ENCODE measurements at regions not wholly inside any gene's neighbourhood (a gene's known extent, or its start where the extent isn't known, plus 50 kb on each side); places are given as distances from the start of the nearest gene placed in this dataset.

DNA sequence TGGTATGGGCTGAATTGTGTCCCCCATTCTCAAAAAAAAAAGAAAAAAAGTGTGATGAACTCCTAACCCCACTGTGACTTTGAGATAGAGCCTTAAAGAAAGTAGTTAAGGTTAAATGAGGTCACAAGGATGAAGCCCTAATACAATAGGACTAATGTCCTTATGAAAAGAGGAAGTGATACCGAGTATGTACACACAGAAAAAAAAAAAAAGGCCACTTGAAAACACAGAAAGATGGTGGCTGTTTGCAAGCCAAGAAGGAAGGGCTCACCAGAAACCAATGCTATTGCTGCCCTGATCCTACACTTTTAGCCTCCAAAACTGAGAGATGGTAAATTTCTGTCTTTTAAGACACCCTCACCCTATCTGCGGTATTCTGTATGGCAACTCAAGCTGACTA lies 955.6 kb downstream of the PCDH17 start (continued):
- TF ChIP-seq, protein P1, sequence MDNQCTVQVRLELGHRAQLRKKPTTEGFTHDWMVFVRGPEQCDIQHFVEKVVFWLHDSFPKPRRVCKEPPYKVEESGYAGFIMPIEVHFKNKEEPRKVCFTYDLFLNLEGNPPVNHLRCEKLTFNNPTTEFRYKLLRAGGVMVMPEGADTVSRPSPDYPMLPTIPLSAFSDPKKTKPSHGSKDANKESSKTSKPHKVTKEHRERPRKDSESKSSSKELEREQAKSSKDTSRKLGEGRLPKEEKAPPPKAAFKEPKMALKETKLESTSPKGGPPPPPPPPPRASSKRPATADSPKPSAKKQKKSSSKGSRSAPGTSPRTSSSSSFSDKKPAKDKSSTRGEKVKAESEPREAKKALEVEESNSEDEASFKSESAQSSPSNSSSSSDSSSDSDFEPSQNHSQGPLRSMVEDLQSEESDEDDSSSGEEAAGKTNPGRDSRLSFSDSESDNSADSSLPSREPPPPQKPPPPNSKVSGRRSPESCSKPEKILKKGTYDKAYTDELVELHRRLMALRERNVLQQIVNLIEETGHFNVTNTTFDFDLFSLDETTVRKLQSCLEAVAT (IDR thresholded peaks at IDR 0.05), result peak; percentile 62; the same call in 1 of the 2 replicates
- TF ChIP-seq ATF7 (IDR thresholded peaks at IDR 0.05; ENCODE audit: low read depth) (peak; percentile 94), DPF2 (IDR thresholded peaks at IDR 0.05) (peak; percentile 69; the same call in 1 of the 2 replicates), PAX8 (IDR thresholded peaks at IDR 0.05) (no peak), HDAC2 (IDR thresholded peaks at IDR 0.05) (no peak), TARDBP (IDR thresholded peaks at IDR 0.05; ENCODE audit: borderline replicate concordance) (no peak), ZNF622 (IDR thresholded peaks at IDR 0.05) (no peak), RELA (IDR thresholded peaks at IDR 0.05; ENCODE audit: borderline replicate concordance, partially characterized antibody) (no peak), IKZF2 (IDR thresholded peaks at IDR 0.05) (peak; percentile 46 to 70; a peak in 2 of 4 replicates), MYC (IDR thresholded peaks at IDR 0.05; ENCODE audit: insufficient read depth, insufficient read length, insufficient replicate concordance, low read length, severe bottlenecking) (no peak), NR2C1 (IDR thresholded peaks at IDR 0.05) (peak; percentile 71), CEBPB (IDR thresholded peaks at IDR 0.05; ENCODE audit: borderline replicate concordance in 1 of 2, low read depth in 2 of 2, low read length in 2 of 2) (no peak), TBL1XR1 (IDR thresholded peaks at IDR 0.05; ENCODE audit: low read depth, low read length) (peak; percentile 78)
- TF ChIP-seq, protein P2, sequence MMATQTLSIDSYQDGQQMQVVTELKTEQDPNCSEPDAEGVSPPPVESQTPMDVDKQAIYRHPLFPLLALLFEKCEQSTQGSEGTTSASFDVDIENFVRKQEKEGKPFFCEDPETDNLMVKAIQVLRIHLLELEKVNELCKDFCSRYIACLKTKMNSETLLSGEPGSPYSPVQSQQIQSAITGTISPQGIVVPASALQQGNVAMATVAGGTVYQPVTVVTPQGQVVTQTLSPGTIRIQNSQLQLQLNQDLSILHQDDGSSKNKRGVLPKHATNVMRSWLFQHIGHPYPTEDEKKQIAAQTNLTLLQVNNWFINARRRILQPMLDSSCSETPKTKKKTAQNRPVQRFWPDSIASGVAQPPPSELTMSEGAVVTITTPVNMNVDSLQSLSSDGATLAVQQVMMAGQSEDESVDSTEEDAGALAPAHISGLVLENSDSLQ (IDR thresholded peaks at IDR 0.05), result no peak

DNA sequence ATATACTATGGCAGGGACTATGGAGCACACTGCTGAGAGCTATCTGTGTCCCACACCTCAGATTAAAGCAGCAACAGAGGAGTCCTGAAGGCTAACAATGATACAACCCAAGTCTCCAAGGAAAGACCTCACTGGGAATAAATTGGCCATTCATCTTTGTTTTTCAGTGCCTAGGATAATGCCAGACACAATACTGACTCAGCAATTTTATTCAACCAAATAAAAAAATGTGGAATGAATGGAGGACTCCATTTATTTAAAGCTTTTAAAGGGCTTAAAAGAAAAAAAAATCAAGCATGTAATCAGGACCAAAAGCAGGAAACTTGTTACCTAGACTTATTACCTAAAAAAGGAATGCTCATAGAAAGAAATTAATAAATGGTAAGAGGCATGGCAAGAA lies 960.5 kb downstream of the PCDH17 start:
- Histone ChIP-seq H3K9ac (ENCODE audit: control insufficient read depth, insufficient read depth, low read length) (no peak overlapping the region), H3K9me3 (replicated peaks; ENCODE audit: control insufficient read depth, insufficient read depth, low read length) (no peaks in the 10 kb centered on the region), H3K36me3 (ENCODE audit: control insufficient read depth in 2 of 2, insufficient read depth in 2 of 2, low read length in 1 of 2) (no peaks in the 10 kb centered on the region), H3K27me3 (replicated peaks in 1 of 2; ENCODE audit: control insufficient read depth in 2 of 2, insufficient read depth in 2 of 2, low read length in 1 of 2) (no peaks in the 10 kb centered on the region), H3K79me2 (ENCODE audit: control insufficient read depth, insufficient read depth, low read length) (no peaks in the 10 kb centered on the region), H2AFZ (ENCODE audit: control insufficient read depth, low read depth, low read length) (no peak overlapping the region), H3K4me3 (no peak overlapping the region), H3K27ac (ENCODE audit: control insufficient read depth, insufficient read depth) (no peak overlapping the region), H4K20me1 (ENCODE audit: control insufficient read depth, insufficient read depth) (no peaks in the 10 kb centered on the region), H3K4me1 (ENCODE audit: control insufficient read depth, insufficient read depth, low read length) (no peaks in the 10 kb centered on the region), H3K4me2 (ENCODE audit: control insufficient read depth, insufficient read depth) (no peak overlapping the region)
- ChIA-PET SMC1A (ENCODE audit: uncharacterized antibody, unreplicated experiment) (interaction anchor here (1.0 kb wide), 2 partner anchors 14 to 27 kb away, joined by 3 read pairs; no protein-coding TSS in a partner anchor), CTCF (no interaction called here), RAD21 (ENCODE audit: unreplicated experiment) (no interaction called here), POLR2A (no interaction called here)
- in situ Hi-C loops (cut with MboI) (no loop called here), intact Hi-C loops (cut with micrococcal nuclease; ENCODE audit: unreplicated experiment) (no loop called here)
- DNase-seq (ENCODE audit: low read depth, low spot score), result no peak
- no peak for ATAC-seq
- BruUV-seq (replicated peaks), result no TSS peak
- no peak for FAIRE-seq
- TF ChIP-seq KDM1A (IDR thresholded peaks at IDR 0.05; ENCODE audit: borderline replicate concordance), result no peak
- no peak for TF ChIP-seq NR2F1 (conservative IDR thresholded peaks at IDR 0.05)
- TF ChIP-seq, protein P3, sequence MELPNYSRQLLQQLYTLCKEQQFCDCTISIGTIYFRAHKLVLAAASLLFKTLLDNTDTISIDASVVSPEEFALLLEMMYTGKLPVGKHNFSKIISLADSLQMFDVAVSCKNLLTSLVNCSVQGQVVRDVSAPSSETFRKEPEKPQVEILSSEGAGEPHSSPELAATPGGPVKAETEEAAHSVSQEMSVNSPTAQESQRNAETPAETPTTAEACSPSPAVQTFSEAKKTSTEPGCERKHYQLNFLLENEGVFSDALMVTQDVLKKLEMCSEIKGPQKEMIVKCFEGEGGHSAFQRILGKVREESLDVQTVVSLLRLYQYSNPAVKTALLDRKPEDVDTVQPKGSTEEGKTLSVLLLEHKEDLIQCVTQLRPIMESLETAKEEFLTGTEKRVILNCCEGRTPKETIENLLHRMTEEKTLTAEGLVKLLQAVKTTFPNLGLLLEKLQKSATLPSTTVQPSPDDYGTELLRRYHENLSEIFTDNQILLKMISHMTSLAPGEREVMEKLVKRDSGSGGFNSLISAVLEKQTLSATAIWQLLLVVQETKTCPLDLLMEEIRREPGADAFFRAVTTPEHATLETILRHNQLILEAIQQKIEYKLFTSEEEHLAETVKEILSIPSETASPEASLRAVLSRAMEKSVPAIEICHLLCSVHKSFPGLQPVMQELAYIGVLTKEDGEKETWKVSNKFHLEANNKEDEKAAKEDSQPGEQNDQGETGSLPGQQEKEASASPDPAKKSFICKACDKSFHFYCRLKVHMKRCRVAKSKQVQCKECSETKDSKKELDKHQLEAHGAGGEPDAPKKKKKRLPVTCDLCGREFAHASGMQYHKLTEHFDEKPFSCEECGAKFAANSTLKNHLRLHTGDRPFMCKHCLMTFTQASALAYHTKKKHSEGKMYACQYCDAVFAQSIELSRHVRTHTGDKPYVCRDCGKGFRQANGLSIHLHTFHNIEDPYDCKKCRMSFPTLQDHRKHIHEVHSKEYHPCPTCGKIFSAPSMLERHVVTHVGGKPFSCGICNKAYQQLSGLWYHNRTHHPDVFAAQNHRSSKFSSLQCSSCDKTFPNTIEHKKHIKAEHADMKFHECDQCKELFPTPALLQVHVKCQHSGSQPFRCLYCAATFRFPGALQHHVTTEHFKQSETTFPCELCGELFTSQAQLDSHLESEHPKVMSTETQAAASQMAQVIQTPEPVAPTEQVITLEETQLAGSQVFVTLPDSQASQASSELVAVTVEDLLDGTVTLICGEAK (IDR thresholded peaks at IDR 0.05; ENCODE audit: borderline replicate concordance), result no peak
- TF ChIP-seq SIX5 (IDR thresholded peaks at IDR 0.05; ENCODE audit: low read depth, low read length, severe bottlenecking), result no peak
- no peak for TF ChIP-seq BHLHE40 (IDR thresholded peaks at IDR 0.05; ENCODE audit: borderline replicate concordance in 1 of 2, low read depth in 2 of 2, low read length in 1 of 2)
- no peak for TF ChIP-seq FOXM1 (IDR thresholded peaks at IDR 0.05; ENCODE audit: low read depth, low read length)
- TF ChIP-seq CHD1 (IDR thresholded peaks at IDR 0.05; ENCODE audit: low read depth, low read length), result no peak
